Muscle of leg (tissue), 3 donors: ENCODE measurements at regions not wholly inside any gene's neighbourhood (a gene's known extent, or its start where the extent isn't known, plus 50 kb on each side); places are given as distances from the start of the nearest gene placed in this dataset.

Experiments
- DNase-seq: peaks from one replicate; pipeline ENCODE4 v3.0.0; 2013
- H3K27ac ChIP-seq: one replicate; pipeline ENCODE4 v1.5.1; 2013; ENCODE audit warnings: mild to moderate bottlenecking, low read length, control low read depth
- H3K27me3 ChIP-seq: one replicate; pipeline ENCODE4 v1.6.1; 2013; ENCODE audit warnings: low read length; ENCODE audit not compliant: control insufficient read depth, insufficient read depth
- H3K36me3 ChIP-seq: one replicate; pipeline ENCODE4 v1.6.1; 2013; ENCODE audit warnings: low read length; ENCODE audit not compliant: control insufficient read depth, insufficient read depth
- H3K4me1 ChIP-seq: one replicate; pipeline ENCODE4 v1.6.1; 2013; ENCODE audit warnings: low read length; ENCODE audit not compliant: control insufficient read depth, insufficient read depth
- H3K4me3 ChIP-seq: one replicate; pipeline ENCODE4 v1.5.1; 2013; ENCODE audit warnings: low read length, control low read depth
- H3K9me3 ChIP-seq: replicated peaks from 2 replicates; pipeline ENCODE4 v1.6.1; 2013; ENCODE audit warnings: low read depth, low read length; ENCODE audit not compliant: control insufficient read depth
- WGBS: methylation state at CpG from one replicate; pipeline ENCODE4 v1.1.5; 2013; ENCODE audit warnings: missing lambda C conversion rate; ENCODE audit not compliant: insufficient coverage; 5-methylcytosine and 5-hydroxymethylcytosine counted together

- Histone ChIP-seq H3K36me3 (no peaks in the 10 kb centered on the region), H3K4me1 (peaks cover 15% of the 10 kb centered on the region), H3K27ac (peak overlapping the region; percentile 25), H3K27me3 (no peaks in the 10 kb centered on the region), H3K4me3 (no peak overlapping the region), H3K9me3 (no peaks in the 10 kb centered on the region)
- WGBS: 29% methylated on average over 1 of the region's 5 CpGs
- DNase-seq: peak; percentile 85
Measured at GRCh38 chr1:183711741-183712361, 58.7 kb upstream of the APOBEC4 start.

- Histone ChIP-seq H3K36me3 (no peaks in the 10 kb centered on the region), H3K4me1 (peaks cover 15% of the 10 kb centered on the region), H3K9me3 (no peaks in the 10 kb centered on the region), H3K27me3 (no peaks in the 10 kb centered on the region), H3K4me3 (no peak overlapping the region), H3K27ac (no peak overlapping the region)
- DNase-seq: no peak
- 70% methylated on average over 1 of the region's 2 CpGs for WGBS
Measured at GRCh38 chr1:183711165-183711682, 58.1 kb upstream of the APOBEC4 start.

GRCh38 chr1:183710734-183711133 lies 57.6 kb upstream of the APOBEC4 start:
- WGBS: 94% methylated on average over 2 of the region's 3 CpGs
- Histone ChIP-seq H3K4me1 (peaks cover 15% of the 10 kb centered on the region), H3K4me3 (no peak overlapping the region), H3K27ac (no peak overlapping the region), H3K36me3 (no peaks in the 10 kb centered on the region), H3K27me3 (no peaks in the 10 kb centered on the region), H3K9me3 (no peaks in the 10 kb centered on the region)
- DNase-seq: no peak

GRCh38 chr1:183710333-183710732 lies 57.2 kb upstream of the APOBEC4 start:
- WGBS: 67% methylated on average over 1 of the region's 1 CpG
- H3K9me3 ChIP-seq: no peaks in the 10 kb centered on the region
- H3K36me3 ChIP-seq: no peaks in the 10 kb centered on the region
- no peak overlapping the region for H3K4me3 ChIP-seq
- H3K27ac ChIP-seq: no peak overlapping the region
- DNase-seq: no peak
- H3K4me1 ChIP-seq: peaks cover 15% of the 10 kb centered on the region
- H3K27me3 ChIP-seq: no peaks in the 10 kb centered on the region

GRCh38 chr1:183704131-183704530 lies 51.0 kb upstream of the APOBEC4 start:
- 74% methylated on average over 2 of the region's 2 CpGs for WGBS
- Histone ChIP-seq H3K4me1 (no peaks in the 10 kb centered on the region), H3K36me3 (no peaks in the 10 kb centered on the region), H3K27ac (no peak overlapping the region), H3K4me3 (no peak overlapping the region), H3K9me3 (no peaks in the 10 kb centered on the region), H3K27me3 (no peaks in the 10 kb centered on the region)
- DNase-seq: no peak
